Heart left ventricle (tissue), 13 donors: ENCODE measurements at regions not wholly inside any gene's neighbourhood (a gene's known extent, or its start where the extent isn't known, plus 50 kb on each side); places are given as distances from the start of the nearest gene placed in this dataset.

Experiments used
- CTCF ChIP-seq, 12 donors: fragments of 200-600 bp; sonication (generic) in 4 of 12; IDR thresholded peaks; one replicate each; pipeline versions ENCODE4 v1.5.0 to v1.8.0; 2018 to 2022; ENCODE audit warnings: antibody characterized with exemption in 12 of 12, mild to moderate bottlenecking in 5 of 12
- POLR2A ChIP-seq, 2 donors: fragments of 450-650 bp; IDR thresholded peaks; one replicate each; pipeline ENCODE4 v1.6.1; 2017; ENCODE audit warnings: antibody characterized with exemption in 2 of 2, mild to moderate bottlenecking in 2 of 2, moderate library complexity in 2 of 2
- donor health status: ischemic (EF 13 %, LVEDD 7.1; RV severe dilation, severe dysfunction).
- donor health status: DM: no; HTN: yes; CAD: no.
- donor health status: DM: no; HTN: no; CAD: no.
- donor health status: ischemic (EF 25% LVEDD 6.9; RV normal size, moderate dysfunction).
- donor health status: ischemic (EF 25% LVEDD 5.7; RV mildly dilated, moderate dysfunction).
- donor health status: ischemic (EF 35%, LVEDD 5.7; RV mildly dilated, moderate dysfunction).
- donor health status: nonischemic (EF 11% LVEDD 7.7; RV severe dilation, severe dysfunction).
- donor health status: DM: yes; HTN: yes; CAD: no.
- donor health status: PGD.
- donor health status: ischemic (EF 29% LVEDD 5.4; RV normal size, mild dysfunction).
- donor health status: nonischemic (EF 23%, LVEDD 6.1; RV moderate dilation, normal function).

- no peak for TF ChIP-seq CTCF (IDR thresholded peaks at IDR 0.05)
- TF ChIP-seq POLR2A (IDR thresholded peaks at IDR 0.05) = no peak
These were observed 161.1 kb upstream of the ZMIZ1 start for GRCh38 chr10:78907551-78908211.
